GM06990 (cell line): ENCODE measurements at regions not wholly inside any gene's neighbourhood (a gene's known extent, or its start where the extent isn't known, plus 50 kb on each side); places are given as distances from the start of the nearest gene placed in this dataset.
"Not testable (repeated sequence)": the region's sequence is repeated elsewhere in the genome, so short reads cannot be mapped to it uniquely, and the experiment has no call there.

Source experiments
- DNase-seq: peaks from one replicate; pipeline ENCODE4 v3.0.0-alpha.2; 2011; ENCODE audit not compliant: insufficient read length; ENCODE audit errors: extremely low read depth
- H3K27me3 ChIP-seq: replicated peaks from 2 replicates; pipeline ENCODE4 v1.6.0; 2011; ENCODE audit warnings: low read length; ENCODE audit not compliant: control insufficient read depth, insufficient read depth
- H3K36me3 ChIP-seq: 2 replicates; pipeline ENCODE4 v1.5.1; 2011; ENCODE audit warnings: low read length; ENCODE audit not compliant: control insufficient read depth, insufficient read depth
- H3K4me3 ChIP-seq: replicated peaks from 2 replicates; pipeline ENCODE4 v1.5.1; 2011; ENCODE audit warnings: low read depth, mild to moderate bottlenecking, control low read depth, low read length
- TF ChIP-seq, protein P1 (sequence below): IDR thresholded peaks from 2 replicates; pipeline ENCODE4 v1.5.1; 2011; ENCODE audit warnings: low read length, control low read depth, mild to moderate bottlenecking, inconsistent platforms; ENCODE audit not compliant: insufficient read depth, poor library complexity, severe bottlenecking

DNA sequence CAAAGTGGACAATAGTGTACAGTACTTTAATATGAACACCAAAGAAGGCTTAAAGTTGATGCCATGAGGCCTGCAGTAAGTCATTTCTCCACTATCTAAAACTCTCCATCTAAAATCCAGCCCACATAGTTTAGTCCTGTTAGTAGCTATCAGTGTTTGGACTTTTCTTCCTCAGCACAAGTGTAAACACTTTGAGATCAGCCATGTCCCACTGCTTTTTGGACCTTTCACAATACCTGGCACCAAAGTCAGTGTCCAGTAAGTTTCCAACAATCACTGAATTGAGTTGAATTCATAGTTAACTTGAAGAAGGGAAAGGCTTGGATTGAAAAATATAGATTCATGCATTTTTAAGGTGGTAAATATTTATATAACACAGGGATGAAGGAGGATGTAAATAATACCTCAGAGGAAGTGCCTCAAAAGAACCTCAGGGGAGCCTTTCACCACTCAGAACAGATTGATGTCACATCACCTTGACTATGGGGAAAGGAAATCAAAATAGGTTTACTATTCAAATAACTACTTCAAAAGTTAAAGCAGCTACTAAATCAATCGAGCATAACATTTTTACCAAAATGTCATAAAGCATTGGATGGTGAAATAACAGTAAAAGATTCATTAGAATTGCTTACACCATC lies 76.7 kb downstream of the FTHL17 start:
- H3K27me3 ChIP-seq = no peaks in the 10 kb centered on the region
- no peak overlapping the region for H3K4me3 ChIP-seq
- no peaks in the 10 kb centered on the region for H3K36me3 ChIP-seq
- DNase-seq = no peak
- TF ChIP-seq, protein P1, sequence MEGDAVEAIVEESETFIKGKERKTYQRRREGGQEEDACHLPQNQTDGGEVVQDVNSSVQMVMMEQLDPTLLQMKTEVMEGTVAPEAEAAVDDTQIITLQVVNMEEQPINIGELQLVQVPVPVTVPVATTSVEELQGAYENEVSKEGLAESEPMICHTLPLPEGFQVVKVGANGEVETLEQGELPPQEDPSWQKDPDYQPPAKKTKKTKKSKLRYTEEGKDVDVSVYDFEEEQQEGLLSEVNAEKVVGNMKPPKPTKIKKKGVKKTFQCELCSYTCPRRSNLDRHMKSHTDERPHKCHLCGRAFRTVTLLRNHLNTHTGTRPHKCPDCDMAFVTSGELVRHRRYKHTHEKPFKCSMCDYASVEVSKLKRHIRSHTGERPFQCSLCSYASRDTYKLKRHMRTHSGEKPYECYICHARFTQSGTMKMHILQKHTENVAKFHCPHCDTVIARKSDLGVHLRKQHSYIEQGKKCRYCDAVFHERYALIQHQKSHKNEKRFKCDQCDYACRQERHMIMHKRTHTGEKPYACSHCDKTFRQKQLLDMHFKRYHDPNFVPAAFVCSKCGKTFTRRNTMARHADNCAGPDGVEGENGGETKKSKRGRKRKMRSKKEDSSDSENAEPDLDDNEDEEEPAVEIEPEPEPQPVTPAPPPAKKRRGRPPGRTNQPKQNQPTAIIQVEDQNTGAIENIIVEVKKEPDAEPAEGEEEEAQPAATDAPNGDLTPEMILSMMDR = no peak

DNA sequence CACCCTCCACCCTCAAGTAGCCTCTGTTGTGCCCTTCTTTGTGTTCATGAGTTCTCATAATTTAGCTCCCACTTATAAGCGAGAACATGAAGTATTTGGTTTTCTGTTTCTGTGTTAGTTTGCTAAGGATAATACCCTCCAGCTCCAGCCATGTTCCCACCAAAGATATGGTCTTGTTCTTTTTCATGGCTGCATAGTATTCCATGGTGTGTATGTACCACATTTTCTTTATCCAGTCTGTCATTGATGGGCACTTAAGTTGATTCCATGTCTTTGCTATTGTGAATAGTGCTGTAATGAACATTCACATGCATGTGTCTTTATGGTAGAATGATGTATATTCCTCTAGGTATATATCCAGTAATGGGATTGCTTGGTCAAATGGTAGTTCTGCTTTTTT lies 77.8 kb downstream of the FTHL17 start:
- not testable (repeated sequence) for DNase-seq, H3K36me3 ChIP-seq, H3K27me3 ChIP-seq, H3K4me3 ChIP-seq

DNA sequence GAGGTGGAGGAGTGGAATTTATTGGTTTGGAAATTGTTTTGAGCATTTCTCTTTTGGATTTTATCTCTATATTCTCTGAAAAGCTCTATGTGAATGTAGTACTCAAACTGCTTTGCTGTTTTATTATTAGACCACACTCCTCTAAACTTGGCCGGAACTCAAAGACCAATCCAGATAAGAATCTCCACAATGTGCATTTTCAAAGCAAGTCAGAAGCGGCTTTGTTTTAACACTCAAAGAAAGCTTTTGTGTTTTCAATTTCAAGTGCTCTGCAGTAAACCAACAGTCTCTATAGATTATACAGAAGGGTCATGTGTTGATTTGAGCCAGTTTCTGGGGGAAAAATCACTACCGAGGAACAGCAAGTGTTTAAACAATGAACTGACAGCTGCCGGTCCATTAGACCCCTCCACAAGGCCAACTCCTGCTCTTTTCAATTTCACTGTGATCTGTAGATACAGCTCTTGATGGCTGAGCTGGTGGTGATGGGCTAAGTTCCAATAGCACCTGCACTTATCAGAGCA lies 79.4 kb downstream of the FTHL17 start:
- no peak overlapping the region for H3K4me3 ChIP-seq
- TF ChIP-seq, protein P1 = no peak
- H3K27me3 ChIP-seq = no peaks in the 10 kb centered on the region
- no peak for DNase-seq
- no peaks in the 10 kb centered on the region for H3K36me3 ChIP-seq

DNA sequence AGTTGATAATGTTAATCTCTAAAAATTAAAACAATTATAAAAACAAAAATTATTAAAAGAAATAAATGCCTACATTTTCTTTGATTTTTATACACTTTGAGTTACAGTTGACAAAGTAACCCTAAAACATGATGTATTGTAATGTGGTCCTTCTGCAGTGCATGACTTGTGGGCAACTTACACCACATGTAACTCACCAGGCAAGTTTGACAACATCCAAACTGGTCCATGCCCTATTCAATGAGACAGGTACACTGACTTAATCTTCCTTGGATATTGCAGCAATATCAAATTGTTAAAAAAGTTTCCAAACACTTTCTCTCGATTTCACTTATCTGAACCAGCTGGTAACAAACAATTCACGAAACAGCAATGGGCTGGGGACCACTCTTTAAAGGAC lies 81.5 kb downstream of the FTHL17 start:
- no peaks in the 10 kb centered on the region for H3K27me3 ChIP-seq
- TF ChIP-seq, protein P1 = no peak
- no peak for DNase-seq
- H3K36me3 ChIP-seq = no peaks in the 10 kb centered on the region
- H3K4me3 ChIP-seq = no peak overlapping the region

DNA sequence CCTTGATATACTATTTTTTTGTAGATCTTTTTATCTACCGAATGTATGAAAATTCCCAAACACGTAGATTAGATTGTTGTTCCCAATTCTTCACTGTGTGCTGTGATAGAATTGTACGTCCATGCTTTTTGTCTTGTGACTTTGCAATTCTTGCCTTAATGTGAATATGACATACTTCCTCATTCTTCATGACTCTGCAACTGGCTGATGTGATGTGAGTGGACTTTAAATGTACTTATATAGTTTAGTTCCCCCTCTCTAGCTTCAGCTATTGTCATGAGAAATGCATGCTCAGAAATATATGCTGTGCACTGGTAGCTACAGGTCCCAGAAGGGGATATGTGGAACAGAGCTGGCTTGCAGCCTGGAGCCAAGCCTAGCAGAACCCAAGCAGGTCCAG lies 89.4 kb downstream of the FTHL17 start:
- DNase-seq = no peak
- H3K4me3 ChIP-seq = no peak overlapping the region
- H3K27me3 ChIP-seq = no peaks in the 10 kb centered on the region
- no peaks in the 10 kb centered on the region for H3K36me3 ChIP-seq
- TF ChIP-seq, protein P1 = no peak

DNA sequence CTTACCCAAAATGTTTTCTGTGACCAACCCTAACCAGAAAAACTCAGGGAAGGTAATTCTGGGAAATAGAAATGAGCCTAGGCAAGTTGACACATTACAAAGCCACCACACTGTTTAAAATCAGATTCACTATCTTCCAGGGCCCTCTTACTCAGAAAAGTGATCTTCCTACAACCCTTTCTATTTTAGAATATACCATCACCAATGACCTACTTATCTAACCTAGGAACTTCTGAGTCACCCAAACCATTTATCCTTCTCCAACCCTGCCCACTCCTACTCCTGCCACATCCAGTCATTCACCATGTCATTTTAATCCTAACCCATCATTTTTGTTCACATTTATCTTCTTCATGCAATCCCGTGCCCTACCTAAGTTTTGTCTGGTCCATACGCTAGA lies 89.9 kb downstream of the FTHL17 start:
- Histone ChIP-seq H3K27me3 (no peaks in the 10 kb centered on the region), H3K4me3 (no peak overlapping the region), H3K36me3 (no peaks in the 10 kb centered on the region)
- TF ChIP-seq, protein P1 = no peak
- DNase-seq = no peak
